WTC11 (cell line): ENCODE measurements at regions not wholly inside any gene's neighbourhood (a gene's known extent, or its start where the extent isn't known, plus 50 kb on each side); places are given as distances from the start of the nearest gene placed in this dataset.

ENCODE experiments used
- ATAC-seq: fragments of 200-7000 bp; cut with Tn5 transposase; 2 replicates; pipeline ENCODE4 v1.10.0; 2021; ENCODE audit warnings: mild to moderate bottlenecking, moderate library complexity
- CTCF ChIA-PET: fragments of 300-600 bp; sonication (Branson Sonifier 250); formaldehyde crosslinking; loops from one replicate; lab custom pipeline; 2021; ENCODE audit warnings: antibody characterized with exemption; lab: Charles Lee
- POLR2A ChIA-PET: fragments of 350-600 bp; sonication (Branson Sonifier 250); formaldehyde crosslinking; loops from one replicate; lab custom pipeline; 2021; ENCODE audit warnings: antibody characterized with exemption; lab: Charles Lee
- DNase-seq: peaks from one replicate; pipeline ENCODE4 v3.0.0; 2021; ENCODE audit warnings: low spot score
- H3K27ac Mint-ChIP-seq: 2 replicates; pipeline ENCODE4 v1.8.0; 2021; ENCODE audit warnings: mixed read lengths
- H3K27me3 Mint-ChIP-seq: 2 replicates; pipeline ENCODE4 v1.8.0; 2021; ENCODE audit warnings: low read depth, mild to moderate bottlenecking, moderate library complexity, mixed read lengths
- H3K36me3 Mint-ChIP-seq: 2 replicates; pipeline ENCODE4 v1.8.0; 2021; ENCODE audit warnings: mixed read lengths
- H3K4me1 Mint-ChIP-seq: 2 replicates; pipeline ENCODE4 v1.8.0; 2022; ENCODE audit warnings: mixed read lengths
- H3K4me3 Mint-ChIP-seq: 2 replicates; pipeline ENCODE4 v1.8.0; 2021; ENCODE audit warnings: mild to moderate bottlenecking, moderate library complexity, mixed read lengths
- H3K9me3 Mint-ChIP-seq: 2 replicates; pipeline ENCODE4 v1.8.0; 2021; ENCODE audit warnings: mixed read lengths
- AFF4 ChIP-seq: sonication (generic); formaldehyde crosslinking; IDR thresholded peaks from 2 replicates; pipeline ENCODE4 v1.8.1; 2023; ENCODE audit warnings: mild to moderate bottlenecking, missing genetic modification reagents, borderline replicate concordance
- AR ChIP-seq: fragments of 250-450 bp; sonication (Bioruptor Pico); IDR thresholded peaks from 2 replicates; pipeline ENCODE4 v1.9.0; 2021; ENCODE audit warnings: mild to moderate bottlenecking
- CREM ChIP-seq: sonication (generic); formaldehyde crosslinking; IDR thresholded peaks from 2 replicates; pipeline ENCODE4 v1.8.1; 2022; ENCODE audit warnings: mild to moderate bottlenecking, missing genetic modification reagents, moderate library complexity
- ELF4 ChIP-seq: sonication (generic); formaldehyde crosslinking; IDR thresholded peaks from 2 replicates; pipeline ENCODE4 v1.8.1; 2022; ENCODE audit warnings: low read depth, mild to moderate bottlenecking, moderate library complexity, missing genetic modification reagents
- EMX1 ChIP-seq: fragments of 250-450 bp; sonication (Bioruptor Pico); IDR thresholded peaks from 2 replicates; pipeline ENCODE4 v1.8.0; 2021; ENCODE audit warnings: mild to moderate bottlenecking
- IRF2 ChIP-seq: sonication (generic); formaldehyde crosslinking; IDR thresholded peaks from 2 replicates; pipeline ENCODE4 v1.8.0; 2022; ENCODE audit warnings: low read depth, missing genetic modification reagents, borderline replicate concordance
- MAX ChIP-seq: sonication (generic); formaldehyde crosslinking; IDR thresholded peaks from 2 replicates; pipeline ENCODE4 v1.8.0; 2022; ENCODE audit warnings: mild to moderate bottlenecking, missing genetic modification reagents
- MLX ChIP-seq: sonication (generic); formaldehyde crosslinking; IDR thresholded peaks from 2 replicates; pipeline ENCODE4 v1.8.1; 2023; ENCODE audit warnings: mild to moderate bottlenecking, missing genetic modification reagents, moderate library complexity
- NR2C2 ChIP-seq: sonication (generic); formaldehyde crosslinking; IDR thresholded peaks from 2 replicates; pipeline ENCODE4 v1.8.0; 2022; ENCODE audit warnings: mild to moderate bottlenecking, missing genetic modification reagents
- SOX15 ChIP-seq: fragments of 250-450 bp; sonication (Bioruptor Pico); IDR thresholded peaks from 2 replicates; pipeline ENCODE4 v1.9.0; 2021; ENCODE audit warnings: mild to moderate bottlenecking
- STAT6 ChIP-seq: sonication (generic); formaldehyde crosslinking; conservative IDR thresholded peaks from 2 replicates; pipeline ENCODE4 v1.8.1; 2023; ENCODE audit warnings: mild to moderate bottlenecking, low read depth, missing genetic modification reagents, moderate library complexity
- TEAD4 ChIP-seq: sonication (generic); formaldehyde crosslinking; IDR thresholded peaks from 2 replicates; pipeline ENCODE4 v1.8.0; 2022; ENCODE audit warnings: mild to moderate bottlenecking, missing genetic modification reagents
- ZBTB43 ChIP-seq: sonication (generic); formaldehyde crosslinking; IDR thresholded peaks from 2 replicates; pipeline ENCODE4 v1.8.1; 2023; ENCODE audit warnings: mild to moderate bottlenecking, missing genetic modification reagents
- ZMAT4 ChIP-seq: fragments of 250-450 bp; sonication (Bioruptor Pico); IDR thresholded peaks from 2 replicates; pipeline ENCODE4 v1.9.0; 2021; ENCODE audit warnings: mild to moderate bottlenecking
- ZNF138 ChIP-seq: sonication (generic); formaldehyde crosslinking; conservative IDR thresholded peaks from 2 replicates; pipeline ENCODE4 v1.8.1; 2022; ENCODE audit warnings: mild to moderate bottlenecking, moderate library complexity, missing genetic modification reagents

- ChIA-PET CTCF (no interaction called here), POLR2A (no interaction called here)
- H3K27ac Mint-ChIP-seq: no peak overlapping the region
Observed at GRCh38 chr1:221373795-221374194, 368.1 kb downstream of the DUSP10 start.

GRCh38 chr1:221376286-221376685, 365.6 kb downstream of the DUSP10 start:
- ATAC-seq (no peak), DNase-seq (no peak)
- no peaks in the 10 kb centered on the region for H3K36me3 Mint-ChIP-seq
- CTCF ChIA-PET: no interaction called here
- no peaks in the 10 kb centered on the region for H3K27me3 Mint-ChIP-seq
- POLR2A ChIA-PET: no interaction called here
- 0 out of 2 replicates have a peak, but pooled peaks cover 3% of the 10 kb centered on the region for H3K9me3 Mint-ChIP-seq
- H3K27ac Mint-ChIP-seq: no peak overlapping the region
- H3K4me1 Mint-ChIP-seq: peaks cover 18% of the 10 kb centered on the region
- no peak overlapping the region for H3K4me3 Mint-ChIP-seq
- no peak for TF ChIP-seq SOX15
- TF ChIP-seq IRF2 (CRISPR knock-in tag): no peak
- no peak for TF ChIP-seq NR2C2 (CRISPR knock-in tag)
- TF ChIP-seq MLX: no peak
- no peak for TF ChIP-seq AR (CRISPR knock-in tag)
- TF ChIP-seq TEAD4 (CRISPR knock-in tag): no peak
- TF ChIP-seq MAX (CRISPR knock-in tag): no peak

More at GRCh38 chr1:221373795-221374194, 368.1 kb downstream of the DUSP10 start:
- Mint-ChIP-seq H3K36me3 (no peaks in the 10 kb centered on the region), H3K4me1 (peaks cover 11% of the 10 kb centered on the region), H3K4me3 (no peak overlapping the region), H3K27me3 (no peaks in the 10 kb centered on the region), H3K9me3 (peaks cover 10% of the 10 kb centered on the region; the same call in 1 of the 2 replicates)
- TF ChIP-seq STAT6 (CRISPR knock-in tag) (no peak), EMX1 (CRISPR knock-in tag) (no peak), ELF4 (CRISPR knock-in tag) (no peak), ZMAT4 (no peak), AFF4 (CRISPR knock-in tag) (no peak), ZNF138 (no peak), CREM (CRISPR knock-in tag) (no peak), ZBTB43 (CRISPR knock-in tag) (no peak)
- ATAC-seq: no peak
- no peak for DNase-seq
